GM21737 (cell line): ENCODE measurements at regions not wholly inside any gene's neighbourhood (a gene's known extent, or its start where the extent isn't known, plus 50 kb on each side); places are given as distances from the start of the nearest gene placed in this dataset.

Experiments
- ATAC-seq: cut with Tn5 transposase; IDR thresholded peaks from one replicate; pipeline ENCODE4 v1.9.1; 2021; ENCODE audit warnings: mild to moderate bottlenecking, moderate library complexity; ENCODE audit not compliant: unreplicated experiment

DNA sequence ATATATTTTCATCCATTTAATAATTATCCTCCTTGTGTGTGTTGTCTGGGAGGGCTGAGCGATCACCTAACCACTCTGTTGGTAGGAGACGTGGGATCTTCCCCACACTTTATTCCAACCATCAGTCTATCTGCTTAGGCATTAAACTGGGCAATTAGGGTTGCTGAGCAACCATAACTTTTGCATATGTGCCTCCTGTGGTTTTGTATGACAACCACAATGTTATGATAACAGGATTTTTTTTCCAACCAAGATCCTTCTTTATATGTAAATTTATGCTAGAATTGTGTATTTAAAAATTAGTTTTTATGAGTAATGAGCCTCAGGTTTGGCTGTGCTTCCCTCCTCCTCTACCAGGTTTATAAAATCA is 495.0 kb upstream of the MGMT start:
- ATAC-seq, result no peak

DNA sequence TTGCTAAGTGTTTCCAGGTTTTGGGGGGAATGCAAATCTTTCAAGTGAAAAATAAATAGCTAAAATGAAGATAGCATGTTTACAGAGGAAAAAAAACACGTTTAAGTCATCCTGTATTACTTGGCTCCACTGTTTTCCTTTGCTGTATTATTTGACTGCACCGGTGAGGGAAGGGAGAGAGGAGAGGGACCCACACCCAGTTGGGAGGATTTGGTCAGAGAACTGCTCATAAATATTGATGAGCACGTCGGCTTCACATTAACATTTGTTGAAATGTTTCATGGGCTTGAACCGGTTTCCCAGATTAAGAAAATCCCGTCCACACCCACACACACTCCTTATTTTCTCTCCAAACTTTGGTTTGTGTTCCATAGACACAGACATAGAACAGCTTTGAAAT is 493.8 kb upstream of the MGMT start:
- no peak for ATAC-seq

DNA sequence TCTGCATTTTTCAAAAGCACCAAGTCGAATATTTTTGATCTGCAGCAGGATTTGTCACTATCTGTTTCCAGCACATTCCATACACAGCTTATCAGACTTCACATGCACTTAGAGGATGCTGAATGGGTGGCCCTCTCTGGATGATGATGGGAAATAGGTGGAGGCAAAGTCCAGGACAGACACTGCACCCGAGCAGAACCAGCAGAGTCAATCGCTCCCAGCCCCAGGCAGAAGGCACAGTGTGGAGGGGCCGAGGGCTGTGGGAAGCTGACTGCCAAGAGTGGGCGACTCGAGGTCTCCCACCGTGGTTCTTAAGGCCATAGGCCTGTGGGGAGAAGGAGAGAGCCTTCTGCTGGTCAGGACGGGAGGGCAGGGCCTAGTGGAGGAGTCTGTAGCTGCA is 490.2 kb upstream of the MGMT start:
- ATAC-seq, result no peak

DNA sequence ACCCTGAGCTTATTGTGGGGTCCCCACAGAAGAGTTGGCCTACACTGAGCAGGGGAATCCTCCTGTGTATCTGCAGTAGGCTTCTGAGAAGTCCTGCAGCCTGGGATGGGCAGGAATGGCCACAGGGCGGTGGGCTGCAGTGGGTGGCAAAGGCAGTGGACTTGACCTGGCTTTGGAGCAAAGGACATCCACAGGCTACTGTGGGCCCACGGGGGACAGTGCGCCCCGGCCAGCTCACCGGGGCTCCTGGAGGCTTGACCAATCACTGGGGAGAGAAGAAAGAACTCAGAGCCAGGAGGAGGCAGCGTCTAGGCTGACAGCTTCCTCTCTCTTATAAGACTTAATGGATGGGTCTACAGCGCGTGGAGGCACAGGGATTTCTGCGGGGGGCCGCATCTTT is 488.8 kb upstream of the MGMT start:
- no peak for ATAC-seq

DNA sequence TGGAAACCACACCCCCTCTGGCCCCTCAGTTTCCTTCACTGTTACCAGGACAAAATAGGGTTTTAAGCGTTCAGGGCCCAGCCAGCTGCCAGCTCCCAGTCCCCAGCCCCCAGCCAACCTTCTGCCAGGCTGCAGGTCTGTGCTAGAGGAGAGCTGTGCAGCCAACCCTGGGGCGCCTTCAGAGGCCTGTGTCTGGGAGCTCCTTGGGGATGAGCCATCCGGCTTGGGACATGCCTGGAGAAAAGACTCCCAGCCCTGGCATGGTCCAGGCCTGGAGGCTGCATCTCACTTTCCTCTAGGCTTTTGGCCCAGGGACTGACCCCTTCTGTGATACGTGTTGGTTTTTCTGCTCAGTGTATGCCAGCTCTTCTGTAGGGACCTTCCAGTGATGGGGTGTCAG is 487.6 kb upstream of the MGMT start:
- ATAC-seq, result no peak

DNA sequence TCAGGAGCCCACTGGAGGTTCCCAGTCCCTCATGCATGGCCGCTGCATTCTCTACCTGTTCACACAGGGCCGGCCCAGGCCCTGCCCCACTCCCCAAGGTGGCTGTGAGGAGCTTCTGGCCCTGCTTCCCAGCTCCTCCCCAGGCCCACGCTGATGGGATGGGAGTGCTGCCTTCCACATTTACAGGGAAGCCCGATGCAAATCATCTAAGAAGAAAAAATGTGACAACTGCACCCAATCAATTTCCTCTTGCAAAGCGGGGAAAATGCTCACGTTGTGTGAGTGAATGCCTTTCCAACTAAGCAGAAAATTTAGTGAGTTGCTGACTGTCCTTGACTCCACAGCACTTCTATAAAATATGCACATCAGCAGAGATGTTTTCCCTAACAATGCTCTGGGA is 485.8 kb upstream of the MGMT start:
- ATAC-seq, result no peak

DNA sequence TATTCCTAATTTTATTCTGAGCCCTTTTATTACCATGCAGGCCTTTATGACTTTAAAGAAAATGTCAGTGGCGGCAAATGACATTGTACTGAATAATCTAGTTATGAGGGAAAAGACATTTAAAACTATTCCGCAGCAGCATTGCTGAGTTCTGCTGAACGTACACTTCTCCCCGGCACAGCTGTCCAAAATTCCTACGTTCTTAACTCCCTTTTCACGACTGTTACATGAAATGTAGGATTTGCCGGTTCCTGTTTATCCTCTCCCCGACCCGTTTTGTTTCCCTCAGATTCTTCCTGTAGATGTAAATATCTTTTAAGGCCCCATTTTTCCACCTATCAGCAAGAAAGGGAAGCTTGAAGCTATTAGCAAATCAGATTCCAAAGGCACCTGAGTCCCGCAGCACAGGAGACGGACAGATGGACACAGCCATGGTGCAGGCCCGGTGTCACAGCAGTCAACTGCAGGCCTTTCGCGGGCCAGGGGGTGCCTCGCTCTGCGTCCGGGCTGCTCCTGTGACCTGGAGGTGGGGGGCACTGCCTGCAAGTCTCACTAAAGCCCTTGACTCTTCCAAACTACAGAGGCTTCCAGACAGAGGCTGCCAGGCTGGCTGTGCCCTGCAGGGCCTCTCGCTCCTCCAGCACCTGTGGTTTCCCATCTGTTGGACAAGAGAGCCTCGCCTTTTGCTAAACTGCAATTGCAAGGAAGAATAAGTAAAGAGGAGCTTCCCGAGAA is 485.0 kb upstream of the MGMT start:
- no peak for ATAC-seq

DNA sequence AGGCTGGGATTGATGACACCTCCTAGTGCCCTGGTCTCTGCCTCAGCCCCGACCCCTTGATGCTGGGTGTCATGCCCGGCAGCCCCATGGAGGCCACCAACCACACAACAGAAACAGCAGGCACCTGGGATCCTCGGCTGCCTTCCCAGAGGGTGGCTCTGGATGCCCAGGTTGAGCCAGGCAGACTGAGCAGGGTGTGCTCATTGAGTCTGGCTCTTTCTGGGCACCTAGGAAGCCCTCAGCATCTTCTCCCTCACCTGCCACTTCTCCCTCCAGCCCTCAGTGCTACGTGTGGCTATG is 484.5 kb upstream of the MGMT start:
- ATAC-seq, result no peak

DNA sequence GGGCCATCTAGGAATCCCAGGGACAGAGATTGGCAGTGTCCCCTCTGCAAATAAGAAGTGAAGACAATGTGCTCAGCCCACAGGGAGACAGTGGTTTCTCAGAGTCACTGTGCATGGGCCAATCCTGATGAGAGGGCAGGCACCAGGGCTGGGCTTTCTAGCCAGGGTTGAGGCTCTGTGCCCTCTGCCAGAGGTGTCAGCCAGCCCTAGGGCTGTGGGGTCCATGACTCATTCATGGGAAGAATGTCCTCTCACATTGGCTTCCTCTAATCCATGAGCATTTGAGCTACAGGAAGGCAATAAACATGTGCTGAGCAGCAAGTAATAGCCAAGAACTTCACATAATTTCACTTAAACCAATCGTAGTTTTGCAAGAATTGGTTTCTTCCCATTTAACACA is 482.0 kb upstream of the MGMT start:
- no peak for ATAC-seq

DNA sequence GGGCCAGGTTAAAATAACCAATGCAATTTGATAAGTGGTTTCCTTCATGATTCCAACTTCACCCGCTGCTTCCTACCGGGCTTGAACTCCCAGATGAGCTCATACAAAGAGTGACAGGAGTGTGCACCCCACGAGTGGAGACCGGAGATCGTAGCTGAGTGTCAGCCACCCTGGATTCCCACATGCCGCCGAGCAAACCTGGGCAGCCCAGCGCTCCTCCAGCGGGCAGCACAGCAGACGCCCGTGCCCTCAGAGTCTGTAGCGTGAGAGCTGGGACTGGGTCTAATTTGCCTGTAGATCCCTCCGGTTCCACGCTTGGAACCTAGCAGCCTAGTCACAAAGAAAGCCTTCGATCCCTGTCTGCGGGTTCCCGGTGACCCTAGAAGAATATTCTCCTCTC is 476.1 kb upstream of the MGMT start:
- ATAC-seq, result no peak

DNA sequence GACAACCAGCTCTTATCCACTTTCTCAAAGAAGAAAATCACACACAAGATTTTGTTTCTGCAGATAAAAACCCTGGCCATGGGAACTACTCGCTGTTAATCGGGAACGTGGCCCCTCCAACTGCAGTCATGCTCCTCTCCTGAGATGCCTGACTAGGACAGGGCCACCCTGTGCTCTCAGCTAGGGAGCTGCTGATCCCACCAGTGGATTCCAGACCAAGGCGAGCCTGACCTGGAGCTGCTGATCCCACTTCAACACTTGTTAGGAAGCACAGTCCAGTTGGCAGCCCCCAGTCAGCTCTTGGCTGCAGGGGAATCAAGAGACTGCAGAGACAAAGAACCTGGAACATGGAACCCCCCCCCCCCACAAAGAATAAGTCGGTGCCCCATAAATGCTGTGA is 474.3 kb upstream of the MGMT start:
- ATAC-seq, result no peak

DNA sequence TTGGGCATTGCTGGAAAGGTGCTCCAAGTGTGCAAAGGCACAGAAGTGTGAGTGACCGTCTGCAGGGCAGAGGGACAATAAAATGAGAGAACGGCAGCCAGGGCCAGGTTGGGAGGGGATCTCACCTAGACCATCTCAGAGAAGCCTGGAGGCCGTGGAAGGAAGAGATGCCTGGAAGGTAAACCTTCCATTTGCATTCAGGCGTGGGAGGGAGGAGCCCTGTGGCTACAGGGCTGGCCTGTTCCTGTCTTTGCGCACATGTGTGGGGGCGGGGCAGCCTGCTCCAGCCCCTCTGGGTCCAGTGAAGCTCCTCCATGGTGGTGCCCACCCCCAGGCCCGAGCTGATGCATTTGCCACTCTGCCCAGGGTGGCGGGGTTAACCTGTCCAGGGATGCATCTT is 473.6 kb upstream of the MGMT start:
- no peak for ATAC-seq

DNA sequence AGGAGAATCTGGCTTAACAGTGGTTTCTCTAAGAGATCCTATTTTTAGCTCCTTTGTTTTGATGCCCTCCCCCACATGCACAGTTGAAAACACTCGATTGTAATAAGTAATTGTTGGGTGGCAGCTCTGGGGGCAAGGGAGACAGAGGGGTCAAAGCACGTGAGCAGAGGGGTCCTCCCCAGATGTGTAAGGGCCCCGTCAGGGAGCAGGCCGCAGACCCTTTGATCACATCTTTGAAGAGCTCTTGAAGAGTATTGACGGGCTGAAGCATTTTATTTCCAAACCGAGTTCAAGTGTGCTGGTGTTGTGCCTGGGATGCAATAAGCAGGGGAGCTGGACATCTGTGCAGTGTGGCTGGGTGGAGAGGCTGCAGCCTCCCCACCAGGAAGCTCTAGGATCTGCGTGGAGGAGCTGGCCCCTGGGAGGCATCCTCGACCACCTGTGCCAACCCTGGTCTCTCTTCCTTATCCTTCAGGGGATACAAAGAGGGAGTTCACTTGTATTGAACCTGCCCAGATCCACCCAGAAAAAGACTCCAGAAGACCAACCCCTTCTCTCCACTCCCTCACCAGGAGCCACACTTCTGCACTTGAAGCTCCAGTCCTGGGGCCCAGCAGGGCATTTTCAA is 473.0 kb upstream of the MGMT start:
- ATAC-seq, result no peak

DNA sequence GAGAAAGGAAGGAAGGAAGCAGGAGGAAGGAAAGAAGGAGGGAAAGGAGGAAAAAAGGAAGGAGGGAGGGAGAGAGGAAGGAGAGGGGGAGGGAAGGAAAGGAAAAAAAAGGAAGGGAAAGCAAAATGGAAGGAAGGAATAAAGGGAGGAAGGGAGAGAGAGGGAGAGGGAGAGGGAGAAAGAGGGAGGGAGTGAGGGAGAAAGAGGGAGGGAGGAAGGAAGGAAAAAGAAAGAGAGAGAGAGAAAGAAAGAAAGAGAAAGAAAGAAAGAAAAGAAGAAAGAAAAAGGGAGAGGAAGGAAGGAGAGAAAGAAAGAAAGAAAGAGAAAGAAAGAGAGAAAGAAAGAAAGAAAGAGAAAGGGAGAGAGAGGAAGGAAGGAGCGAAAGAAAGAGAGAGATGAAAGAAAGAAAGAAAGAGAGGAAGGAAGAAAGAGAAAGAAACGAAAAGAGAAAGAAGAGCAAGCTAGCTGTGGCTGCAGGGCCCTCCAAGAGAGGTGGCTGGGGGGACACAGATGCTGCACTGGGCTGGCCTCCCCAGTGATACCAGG is 472.4 kb upstream of the MGMT start:
- ATAC-seq, result no peak

DNA sequence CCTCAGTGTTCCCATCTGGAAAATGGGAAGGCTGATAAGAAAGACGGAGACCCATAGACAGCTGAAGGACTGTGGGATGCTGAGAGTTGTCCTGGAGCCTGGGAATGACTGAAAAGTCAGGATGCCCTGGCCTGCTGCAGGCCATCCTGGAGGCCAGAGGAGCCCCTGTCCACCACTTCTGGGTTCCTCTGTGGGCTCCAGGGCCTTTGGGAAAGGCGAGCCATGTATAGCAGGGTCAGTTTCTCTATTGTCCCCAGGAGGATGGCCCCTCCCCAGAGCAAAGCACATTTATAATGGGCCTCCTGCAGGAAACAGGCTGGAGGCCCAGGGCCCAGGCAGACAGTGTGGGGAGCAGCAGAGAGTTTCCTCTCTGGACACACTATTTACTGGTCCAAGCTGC is 471.4 kb upstream of the MGMT start:
- ATAC-seq, result no peak

DNA sequence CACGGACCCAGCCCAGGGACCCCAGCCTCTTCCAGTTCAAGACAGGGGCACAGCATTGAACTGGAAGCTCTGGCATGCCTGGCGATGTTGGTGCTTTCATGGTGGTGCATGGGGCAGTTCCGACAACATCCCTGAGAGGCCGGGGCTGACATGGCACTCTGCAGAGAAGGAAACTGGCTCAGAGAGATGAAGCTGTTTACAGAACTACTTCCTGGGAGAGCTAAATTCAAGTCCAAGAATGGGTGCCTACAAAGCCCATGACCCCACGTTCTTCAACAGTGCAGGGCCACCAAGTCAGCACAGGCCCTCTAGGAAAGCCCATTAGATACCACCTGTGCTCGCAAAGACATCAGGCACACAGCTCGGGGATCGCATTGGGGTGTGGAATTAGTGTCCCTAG is 470.9 kb upstream of the MGMT start:
- no peak for ATAC-seq

DNA sequence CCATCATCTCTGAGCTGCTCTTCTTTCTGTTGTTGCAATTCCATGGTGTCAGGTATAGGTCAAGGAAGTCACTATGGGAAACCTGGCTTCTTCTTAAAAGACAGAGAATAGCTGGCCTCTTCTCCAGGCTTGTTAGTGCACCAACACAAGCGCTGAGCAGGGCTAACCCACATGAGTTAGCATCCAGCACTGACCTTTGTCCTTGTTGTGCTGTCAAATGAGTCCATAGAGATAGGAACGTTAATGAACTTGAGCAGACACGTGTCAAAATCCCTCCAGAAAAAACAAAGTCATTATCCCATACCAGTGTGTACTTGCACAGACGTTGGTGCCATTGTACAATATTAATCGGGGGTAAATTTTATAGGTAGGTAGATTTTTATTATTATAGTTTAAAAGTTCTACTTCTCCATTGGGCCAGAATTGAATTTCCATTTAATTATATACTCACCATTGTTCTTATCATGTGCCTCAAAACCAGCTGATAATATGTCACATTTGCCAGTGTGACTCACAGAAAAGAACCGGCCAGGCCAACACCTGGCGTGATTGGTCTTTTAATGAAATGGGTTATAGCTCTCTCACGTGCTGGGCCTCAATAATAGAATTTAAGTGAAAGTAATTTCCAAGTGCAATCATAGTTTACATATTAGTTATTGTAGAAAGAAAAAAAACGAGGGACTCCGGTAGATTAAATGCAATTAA is 468.8 kb upstream of the MGMT start:
- no peak for ATAC-seq

DNA sequence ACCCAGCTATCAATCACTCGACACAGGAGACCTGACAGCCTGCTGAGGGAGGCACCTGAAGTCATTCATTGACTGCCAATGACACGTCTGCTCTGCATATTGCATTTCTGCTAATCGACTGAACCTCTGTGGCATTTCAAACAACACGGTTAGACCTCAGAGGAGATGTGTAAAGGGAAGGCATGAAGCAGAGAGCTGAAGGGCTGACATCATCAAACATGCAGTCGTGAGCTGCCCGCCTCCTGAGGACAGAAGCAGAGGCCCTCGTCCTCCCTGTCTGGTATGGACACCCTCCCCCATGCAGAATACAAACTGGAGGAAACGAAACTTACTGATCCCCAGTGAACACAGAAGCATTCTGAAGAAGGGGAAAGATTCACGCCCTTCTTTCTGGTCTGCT is 462.6 kb upstream of the MGMT start:
- no peak for ATAC-seq

DNA sequence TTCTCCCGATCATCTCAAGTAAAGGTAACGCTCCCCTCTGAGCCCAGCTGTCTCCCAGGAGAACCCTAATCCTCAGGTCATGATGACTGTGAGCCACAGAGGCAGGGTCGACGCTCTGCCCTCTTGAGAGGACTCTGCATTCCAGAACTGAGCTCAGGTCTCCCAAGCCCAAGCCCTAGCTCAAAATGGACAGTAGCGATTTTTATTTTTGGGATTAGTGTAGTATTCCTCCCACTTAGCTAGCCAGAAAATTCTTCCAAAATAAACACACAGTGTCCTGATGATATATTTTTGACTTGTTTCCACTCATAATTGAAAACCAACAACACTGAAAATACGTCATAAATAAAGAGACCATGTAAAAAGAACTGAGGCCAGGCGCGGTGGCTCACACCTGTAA is 462.0 kb upstream of the MGMT start:
- ATAC-seq, result no peak

DNA sequence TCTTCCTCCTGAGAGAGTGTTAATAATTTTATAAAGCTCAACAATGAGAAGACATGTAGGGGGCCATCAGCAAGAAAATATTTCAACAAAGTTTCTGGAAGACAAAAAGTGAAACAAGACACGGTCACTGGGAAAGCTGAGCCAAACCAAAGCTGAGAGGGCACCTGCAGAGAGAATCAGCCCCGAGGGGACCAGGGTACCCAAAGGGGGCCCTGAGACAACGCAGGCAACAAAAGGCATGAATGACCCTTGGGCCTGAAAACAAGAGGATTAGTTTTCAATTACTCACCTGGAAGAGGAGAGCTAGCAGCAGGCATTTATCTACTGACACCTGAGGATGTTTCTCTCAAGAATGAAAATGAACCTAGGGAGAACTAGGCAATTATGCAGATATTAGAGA is 461.2 kb upstream of the MGMT start:
- ATAC-seq, result no peak

DNA sequence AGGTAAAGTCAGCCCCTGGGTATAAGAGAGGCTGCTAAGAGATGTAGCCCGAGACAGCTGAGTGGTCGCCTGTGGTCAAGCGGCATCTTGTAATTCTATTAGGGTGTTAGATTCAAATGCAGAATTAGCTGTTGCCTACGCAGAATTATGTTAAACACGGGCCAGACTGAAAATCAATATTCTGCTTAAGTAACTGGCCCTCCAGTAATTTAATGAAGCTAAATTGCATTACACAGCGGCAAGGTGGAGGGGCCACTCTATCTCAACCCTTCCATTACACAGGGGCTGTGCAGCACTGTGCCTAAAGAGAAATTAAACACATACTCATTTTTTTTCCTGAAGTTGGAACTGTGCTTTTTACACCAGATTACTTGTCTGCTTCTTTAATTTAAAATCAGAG is 448.5 kb upstream of the MGMT start:
- ATAC-seq, result no peak

DNA sequence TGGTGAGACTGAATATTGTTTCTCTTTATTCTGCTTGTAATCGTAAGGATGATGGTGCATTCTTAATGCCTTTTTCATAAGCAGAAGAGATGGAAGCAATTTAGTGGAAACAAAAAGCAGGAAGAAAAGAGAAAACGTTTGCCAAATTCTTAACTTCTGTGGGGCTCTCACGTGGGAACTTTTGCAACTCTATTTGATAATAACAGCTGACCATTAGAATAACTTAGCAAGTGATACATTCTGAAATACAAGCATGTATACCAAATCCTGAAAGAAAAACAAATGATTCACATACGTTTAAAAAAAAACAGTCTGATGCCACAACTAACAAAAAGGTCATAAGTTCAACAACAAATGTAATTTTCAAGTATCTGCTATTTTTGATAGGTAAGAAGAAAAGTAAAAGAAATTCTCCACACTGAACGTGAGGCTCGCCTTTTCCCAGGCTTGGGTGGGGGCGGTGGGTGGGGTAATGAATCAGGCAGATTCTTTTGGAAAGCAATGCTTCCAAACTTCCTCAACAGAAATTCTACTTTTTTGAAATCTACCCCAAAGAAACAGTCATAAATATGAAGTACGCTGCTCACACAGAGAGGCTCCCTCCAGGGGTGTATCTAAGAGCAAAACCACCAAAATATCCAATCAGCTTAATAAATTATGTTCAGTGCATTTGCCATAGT is 446.2 kb upstream of the MGMT start:
- ATAC-seq, result no peak
